Activated T-cell treated with anti-CD3 and anti-CD28 coated beads for 1 hour (primary cell): ENCODE measurements at regions not wholly inside any gene's neighbourhood (a gene's known extent, or its start where the extent isn't known, plus 50 kb on each side); places are given as distances from the start of the nearest gene placed in this dataset.

Experiments
- DNase-seq: peaks from one replicate; pipeline ENCODE4 v3.0.0-alpha.2; 2020; ENCODE audit warnings: low read depth

DNA sequence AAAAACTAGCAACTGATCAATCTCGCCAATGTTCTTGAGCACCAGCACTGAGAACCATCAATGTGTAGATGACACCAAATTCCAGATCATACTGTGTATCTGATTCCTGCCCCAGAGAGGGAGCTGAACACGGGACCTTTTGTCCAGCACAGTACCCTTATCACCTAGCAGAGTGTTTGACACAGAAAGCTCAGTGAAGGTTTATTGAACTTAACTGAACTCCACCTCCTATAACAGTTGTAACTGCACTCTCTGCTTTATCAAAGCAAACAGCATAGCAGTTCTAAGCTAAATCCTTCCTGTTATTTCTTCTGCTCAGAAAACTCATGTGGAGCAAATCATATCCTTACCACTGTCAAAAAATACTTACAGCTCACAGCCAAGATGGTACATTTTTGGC, 183.4 kb upstream of the SLCO3A1 start:
- DNase-seq = no peak

- DNase-seq = no peak
Measured at GRCh38 chr15:91678003-91678402, 175.5 kb upstream of the SLCO3A1 start.

DNA sequence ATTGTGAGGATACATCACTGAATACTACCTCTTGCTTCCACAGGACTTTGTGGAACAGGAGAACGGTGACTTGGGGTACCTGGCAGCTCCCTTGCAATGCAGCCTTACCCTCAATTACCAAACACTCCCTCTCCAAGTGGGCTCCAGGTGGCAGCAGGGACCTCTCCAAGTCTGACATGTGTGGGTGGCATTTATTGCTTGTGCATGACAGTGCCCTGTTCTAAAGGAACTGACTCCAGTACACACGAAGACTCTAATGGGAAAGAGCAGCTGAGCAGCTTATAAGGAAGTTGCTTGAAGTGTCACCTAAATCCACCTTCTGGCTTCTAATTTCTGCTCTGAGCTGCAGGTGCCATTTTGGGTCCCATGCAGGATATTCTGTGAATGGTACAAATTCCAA, 174.1 kb upstream of the SLCO3A1 start:
- DNase-seq = no peak

DNA sequence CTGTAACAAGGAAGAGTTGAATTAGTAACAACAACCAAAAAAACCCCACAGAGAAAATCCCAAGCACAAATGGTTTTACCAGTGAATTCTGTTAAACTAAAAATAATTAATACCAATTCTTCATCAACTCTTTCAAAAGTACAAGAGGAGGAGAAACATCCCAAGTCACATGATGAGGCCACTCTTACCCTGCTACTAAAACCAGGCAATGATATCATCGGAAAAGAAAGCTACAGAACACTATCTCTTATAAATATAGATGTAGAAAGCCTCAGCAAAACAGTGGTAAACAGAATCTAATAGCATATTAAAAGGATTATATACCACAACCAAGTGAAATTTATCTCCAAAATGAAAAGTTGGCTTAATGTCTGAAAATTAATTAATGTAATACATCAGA, 168.1 kb upstream of the SLCO3A1 start:
- no peak for DNase-seq

- no peak for DNase-seq
Measured at GRCh38 chr15:91688811-91689210, 164.7 kb upstream of the SLCO3A1 start.

GRCh38 chr15:91689377-91689776, 164.1 kb upstream of the SLCO3A1 start:
- DNase-seq = no peak

DNA sequence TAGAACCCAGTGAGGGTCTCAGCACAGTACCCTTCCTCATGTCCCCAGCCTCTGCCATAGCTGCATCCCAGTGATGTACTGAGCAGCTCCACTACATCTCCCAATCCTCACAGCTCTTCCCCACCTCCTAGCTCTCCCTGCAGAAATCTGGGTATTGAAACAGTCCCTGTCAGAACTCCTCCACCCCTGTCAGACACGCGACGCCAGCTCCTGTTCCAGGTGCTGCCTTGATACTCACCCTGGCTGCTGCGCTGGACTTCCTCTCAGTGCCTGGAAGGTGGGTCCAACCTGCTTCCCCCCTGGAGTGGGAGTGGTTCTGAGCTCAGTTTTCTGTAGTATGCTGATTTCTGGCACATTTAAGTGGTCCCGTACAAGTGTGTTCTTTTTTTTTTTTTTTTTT, 160.9 kb upstream of the SLCO3A1 start:
- DNase-seq = no peak

- DNase-seq = no peak
Measured at GRCh38 chr15:91694131-91694830, 159.2 kb upstream of the SLCO3A1 start.

DNA sequence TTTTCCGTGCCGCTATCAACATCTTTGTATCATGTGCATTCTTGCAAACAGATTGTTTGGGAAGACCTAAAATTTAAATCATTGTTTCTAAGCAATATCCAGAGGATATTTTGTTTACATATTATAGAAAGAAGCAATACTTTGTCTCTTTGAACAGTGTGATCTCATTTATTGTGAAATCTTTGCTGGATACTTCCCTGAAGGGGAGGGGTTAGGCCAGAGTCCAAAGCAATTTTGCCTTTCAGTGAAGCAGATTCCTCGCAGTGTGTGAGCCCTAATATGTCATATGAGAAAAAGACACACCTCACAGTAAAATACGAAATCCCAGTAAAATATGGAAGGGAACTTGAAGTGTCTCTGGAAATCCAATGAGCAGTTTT, 158.7 kb upstream of the SLCO3A1 start:
- no peak for DNase-seq

GRCh38 chr15:91695799-91696198, 157.7 kb upstream of the SLCO3A1 start:
- DNase-seq = no peak

GRCh38 chr15:91696981-91697380, 156.5 kb upstream of the SLCO3A1 start:
- DNase-seq = no peak

GRCh38 chr15:91698241-91698640, 155.3 kb upstream of the SLCO3A1 start:
- no peak for DNase-seq

DNA sequence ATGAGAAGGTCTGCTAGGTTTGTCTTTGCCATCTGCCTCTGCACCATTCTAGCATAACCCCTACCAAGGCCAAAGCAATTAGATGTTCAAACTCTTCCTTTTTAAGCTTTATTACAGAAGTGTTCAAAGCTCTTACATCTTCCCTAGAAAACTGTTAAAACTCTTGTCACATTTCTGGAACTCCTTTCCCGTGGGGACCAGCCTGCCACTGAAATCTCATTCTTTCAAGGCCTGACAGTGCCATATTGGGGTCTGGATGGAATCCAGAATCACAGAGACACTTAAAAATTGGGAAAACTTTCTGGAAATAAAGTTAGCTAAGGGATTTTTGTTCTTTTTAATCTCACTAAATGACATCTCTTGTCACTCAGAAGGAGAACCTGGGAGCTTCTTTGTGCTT, 153.8 kb upstream of the SLCO3A1 start:
- DNase-seq = no peak

- no peak for DNase-seq
Measured at GRCh38 chr15:91703274-91703673, 150.2 kb upstream of the SLCO3A1 start.

- DNase-seq = no peak
Measured at GRCh38 chr15:91704343-91704742, 149.2 kb upstream of the SLCO3A1 start.

- peak; percentile 83 for DNase-seq
Measured at GRCh38 chr15:91706322-91707032, 147.0 kb upstream of the SLCO3A1 start.

GRCh38 chr15:91710080-91710698, 143.3 kb upstream of the SLCO3A1 start:
- no peak for DNase-seq

- no peak for DNase-seq
Measured at GRCh38 chr15:91711384-91712033, 142.0 kb upstream of the SLCO3A1 start.

DNA sequence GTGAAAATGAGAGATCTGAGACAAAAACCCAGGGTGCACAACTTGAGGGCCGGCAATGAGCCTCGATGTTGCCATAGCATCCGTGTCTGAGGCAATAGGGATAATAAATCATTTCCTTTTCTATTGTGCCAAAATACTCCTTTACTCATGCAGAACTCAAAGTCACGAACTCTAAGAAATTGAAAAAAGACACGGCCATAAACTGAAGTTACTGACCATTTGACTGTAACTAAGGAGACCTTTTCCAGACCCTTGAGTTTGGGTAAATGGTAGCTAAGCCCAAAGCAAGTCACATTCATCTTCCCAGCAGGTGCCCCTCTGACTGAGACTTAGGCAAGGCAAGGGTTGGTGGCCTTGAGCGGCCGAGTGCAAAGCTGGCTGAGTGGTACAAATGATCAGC, 141.2 kb upstream of the SLCO3A1 start:
- no peak for DNase-seq

DNA sequence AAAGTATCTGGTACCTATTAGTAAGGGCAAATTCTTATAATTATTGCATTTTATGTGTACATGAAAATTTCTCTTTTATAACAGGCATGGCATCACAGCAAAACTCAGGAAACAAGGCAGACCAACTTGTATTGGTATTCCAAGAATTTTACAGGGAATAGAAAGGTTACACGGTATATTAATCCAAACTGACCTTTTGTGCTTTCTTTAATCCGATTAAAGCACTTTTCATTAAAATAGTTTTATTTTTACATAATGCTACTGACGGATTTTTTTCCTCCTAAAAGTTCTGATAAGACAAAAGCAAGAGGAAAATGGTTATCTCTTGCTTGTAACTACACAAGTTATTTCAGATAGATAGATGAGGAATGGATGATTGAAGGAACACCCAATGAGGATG, 137.0 kb upstream of the SLCO3A1 start:
- no peak for DNase-seq

GRCh38 chr15:91717811-91718210, 135.7 kb upstream of the SLCO3A1 start:
- no peak for DNase-seq

GRCh38 chr15:91723959-91724358, 129.5 kb upstream of the SLCO3A1 start:
- DNase-seq = no peak

GRCh38 chr15:91733661-91734060, 119.8 kb upstream of the SLCO3A1 start:
- DNase-seq = no peak
